Fibroblast of the aortic adventitia (primary cell): ENCODE measurements at regions not wholly inside any gene's neighbourhood (a gene's known extent, or its start where the extent isn't known, plus 50 kb on each side); places are given as distances from the start of the nearest gene placed in this dataset.

Experiments
- DNase-seq: peaks from one replicate; pipeline ENCODE4 v3.0.0-alpha.2; 2010; ENCODE audit warnings: low read depth
- H3K4me3 ChIP-seq: 2 replicates; pipeline ENCODE4 v1.5.1; 2011; ENCODE audit warnings: low read depth, mild to moderate bottlenecking, control low read depth, low read length, moderate library complexity
- CTCF ChIP-seq: IDR thresholded peaks from 2 replicates; pipeline ENCODE4 v1.5.1; 2011; ENCODE audit warnings: mild to moderate bottlenecking, low read length, control low read depth, inconsistent platforms; ENCODE audit not compliant: insufficient read depth

GRCh38 chr18:40692871-40693270, 1262.2 kb upstream of the PIK3C3 start:
- TF ChIP-seq CTCF, result no peak
- no peak for DNase-seq
- H3K4me3 ChIP-seq, result no peak overlapping the region

- H3K4me3 ChIP-seq, result no peak overlapping the region
- no peak for TF ChIP-seq CTCF
- no peak for DNase-seq
Observed at GRCh38 chr18:40690062-40690461, 1265.0 kb upstream of the PIK3C3 start.

- no peak for TF ChIP-seq CTCF
- no peak for DNase-seq
- H3K4me3 ChIP-seq, result no peak overlapping the region
Observed at GRCh38 chr18:40687399-40687798, 1267.6 kb upstream of the PIK3C3 start.

GRCh38 chr18:40686836-40687235, 1268.2 kb upstream of the PIK3C3 start:
- DNase-seq, result no peak
- no peak overlapping the region for H3K4me3 ChIP-seq
- TF ChIP-seq CTCF, result no peak

GRCh38 chr18:40685219-40685618, 1269.8 kb upstream of the PIK3C3 start:
- no peak for DNase-seq
- no peak overlapping the region for H3K4me3 ChIP-seq
- no peak for TF ChIP-seq CTCF

- no peak overlapping the region for H3K4me3 ChIP-seq
- no peak for DNase-seq
- no peak for TF ChIP-seq CTCF
Observed at GRCh38 chr18:40678318-40678717, 1276.7 kb upstream of the PIK3C3 start.

GRCh38 chr18:40676668-40677067, 1278.4 kb upstream of the PIK3C3 start:
- H3K4me3 ChIP-seq, result no peak overlapping the region
- no peak for DNase-seq
- TF ChIP-seq CTCF, result no peak
